GM21381 (cell line): ENCODE measurements at regions not wholly inside any gene's neighbourhood (a gene's known extent, or its start where the extent isn't known, plus 50 kb on each side); places are given as distances from the start of the nearest gene placed in this dataset.
"Not testable (repeated sequence)": the region's sequence is repeated elsewhere in the genome, so short reads cannot be mapped to it uniquely, and the experiment has no call there.

Experiments
- ATAC-seq: cut with Tn5 transposase; IDR thresholded peaks from one replicate; pipeline ENCODE4 v1.9.1; 2021; ENCODE audit warnings: mild to moderate bottlenecking, moderate library complexity; ENCODE audit not compliant: unreplicated experiment

- no peak for ATAC-seq
Measured at GRCh38 chr16:58824201-58824600, 90.1 kb upstream of the GOT2 start.

- ATAC-seq: no peak
Measured at GRCh38 chr16:58821886-58822285, 87.8 kb upstream of the GOT2 start.

- no peak for ATAC-seq
Measured at GRCh38 chr16:58820411-58820810, 86.3 kb upstream of the GOT2 start.

GRCh38 chr16:58815181-58815888, 81.2 kb upstream of the GOT2 start:
- no peak for ATAC-seq

- ATAC-seq: peak; percentile 79
Measured at GRCh38 chr16:58814348-58814801, 80.3 kb upstream of the GOT2 start.

GRCh38 chr16:58809213-58809612, 75.1 kb upstream of the GOT2 start:
- no peak for ATAC-seq

- ATAC-seq: no peak
Measured at GRCh38 chr16:58807276-58807675, 73.2 kb upstream of the GOT2 start.

- no peak for ATAC-seq
Measured at GRCh38 chr16:58801838-58802237, 67.7 kb upstream of the GOT2 start.

- no peak for ATAC-seq
Measured at GRCh38 chr16:58797137-58797801, 63.2 kb upstream of the GOT2 start.

GRCh38 chr16:58793366-58793765, 59.2 kb upstream of the GOT2 start:
- no peak for ATAC-seq

- no peak for ATAC-seq
Measured at GRCh38 chr16:58792188-58792587, 58.1 kb upstream of the GOT2 start.

GRCh38 chr16:58790816-58791557, 56.9 kb upstream of the GOT2 start:
- not testable (repeated sequence) for ATAC-seq

GRCh38 chr16:58789351-58789750, 55.2 kb upstream of the GOT2 start:
- ATAC-seq: no peak
